Mesendoderm (in vitro differentiated cells): ENCODE measurements at regions not wholly inside any gene's neighbourhood (a gene's known extent, or its start where the extent isn't known, plus 50 kb on each side); places are given as distances from the start of the nearest gene placed in this dataset.
A peak's percentile ranks its signal among the peaks of the same experiment; 100 is the strongest.

Experiments
- DNase-seq: peaks from one replicate; pipeline ENCODE4 v3.0.0; 2013
- H2AK5ac ChIP-seq: 2 replicates; pipeline ENCODE4 v1.6.1; 2013; ENCODE audit warnings: low read length, inconsistent platforms
- H2BK120ac ChIP-seq: 2 replicates; pipeline ENCODE4 v1.6.1; 2013; ENCODE audit warnings: low read depth, mild to moderate bottlenecking, low read length, moderate library complexity, mixed read lengths
- H2BK15ac ChIP-seq: replicated peaks from 2 replicates; pipeline ENCODE4 v1.6.1; 2013; ENCODE audit warnings: low read depth, mild to moderate bottlenecking, moderate library complexity
- H2BK5ac ChIP-seq: 2 replicates; pipeline ENCODE4 v1.6.1; 2013; ENCODE audit warnings: low read length, inconsistent platforms
- H3K18ac ChIP-seq: 2 replicates; pipeline ENCODE4 v1.6.1; 2013; ENCODE audit warnings: mild to moderate bottlenecking, low read length, mixed read lengths
- H3K23ac ChIP-seq: one replicate; pipeline ENCODE4 v1.6.1; 2013; ENCODE audit warnings: low read length
- H3K27ac ChIP-seq: 2 replicates; pipeline ENCODE4 v1.5.1; 2013; ENCODE audit warnings: low read depth, mild to moderate bottlenecking, inconsistent platforms, low read length, moderate library complexity
- H3K27me3 ChIP-seq: 2 replicates; pipeline ENCODE4 v1.6.1; 2013; ENCODE audit warnings: low read length, control low read depth, mild to moderate bottlenecking, inconsistent platforms; ENCODE audit not compliant: insufficient read depth, poor library complexity
- H3K36me3 ChIP-seq: 2 replicates; pipeline ENCODE4 v1.6.1; 2013; ENCODE audit warnings: low read length, inconsistent platforms; ENCODE audit not compliant: control insufficient read depth, insufficient read depth
- H3K4ac ChIP-seq: one replicate; pipeline ENCODE4 v1.6.1; 2013; ENCODE audit warnings: low read depth, mild to moderate bottlenecking, low read length, moderate library complexity
- H3K4me1 ChIP-seq: 2 replicates; pipeline ENCODE4 v1.6.1; 2013; ENCODE audit warnings: low read depth, low read length, inconsistent platforms; ENCODE audit not compliant: control insufficient read depth
- H3K4me2 ChIP-seq: 2 replicates; pipeline ENCODE4 v1.6.1; 2013; ENCODE audit warnings: low read length
- H3K4me3 ChIP-seq: 2 replicates; pipeline ENCODE4 v1.5.1; 2013; ENCODE audit warnings: mild to moderate bottlenecking, low read length
- H3K56ac ChIP-seq: one replicate; pipeline ENCODE4 v1.6.1; 2013; ENCODE audit warnings: low read length
- H3K79me1 ChIP-seq: 2 replicates; pipeline ENCODE4 v1.6.1; 2013; ENCODE audit warnings: low read length, inconsistent platforms
- H3K79me2 ChIP-seq: 2 replicates; pipeline ENCODE4 v1.6.1; 2013; ENCODE audit warnings: mild to moderate bottlenecking, low read length; ENCODE audit not compliant: control insufficient read depth, insufficient read depth
- H3K9ac ChIP-seq: 2 replicates; pipeline ENCODE4 v1.6.1; 2013; ENCODE audit warnings: low read length, inconsistent platforms
- H4K5ac ChIP-seq: one replicate; pipeline ENCODE4 v1.6.1; 2013; ENCODE audit warnings: low read length
- H4K8ac ChIP-seq: one replicate; pipeline ENCODE4 v1.6.1; 2013; ENCODE audit warnings: low read depth, mild to moderate bottlenecking, control low read depth, low read length, moderate library complexity
- WGBS: extraction: QIAGEN DNeasy Blood & Tissue Kit; methylation state at CpG from one replicate; pipeline ENCODE4 v1.1.7; 2013; ENCODE audit warnings: low lambda C conversion rate, missing lambda C conversion rate; ENCODE audit not compliant: insufficient coverage; ENCODE audit errors: extremely low coverage; 5-methylcytosine and 5-hydroxymethylcytosine counted together

GRCh38 chr1:195768936-195769335, 839.3 kb downstream of the KCNT2 start:
- no peak overlapping the region for H2BK120ac ChIP-seq
- no peaks in the 10 kb centered on the region for H3K79me1 ChIP-seq
- no peak overlapping the region for H3K4ac ChIP-seq
- no peak overlapping the region for H3K56ac ChIP-seq
- no peak overlapping the region for H3K23ac ChIP-seq
- no peak for DNase-seq
- H2BK5ac ChIP-seq, result no peak overlapping the region
- H3K4me1 ChIP-seq, result no peaks in the 10 kb centered on the region
- H3K9ac ChIP-seq, result no peak overlapping the region
- H3K18ac ChIP-seq, result no peak overlapping the region
- no peak overlapping the region for H4K5ac ChIP-seq
- no peak overlapping the region for H4K8ac ChIP-seq
- H3K4me3 ChIP-seq, result no peak overlapping the region
- no peak overlapping the region for H2AK5ac ChIP-seq
- H3K27me3 ChIP-seq, result no peaks in the 10 kb centered on the region
- H3K27ac ChIP-seq, result no peak overlapping the region
- no peaks in the 10 kb centered on the region for H3K36me3 ChIP-seq
- no peak overlapping the region for H3K4me2 ChIP-seq
- H3K79me2 ChIP-seq, result no peaks in the 10 kb centered on the region
- H2BK15ac ChIP-seq, result no peak overlapping the region

GRCh38 chr1:195768377-195768776, 839.9 kb downstream of the KCNT2 start:
- no peaks in the 10 kb centered on the region for H3K79me2 ChIP-seq
- no peak overlapping the region for H3K4ac ChIP-seq
- H2AK5ac ChIP-seq, result no peak overlapping the region
- WGBS, result no CpG with 5 or more reads among the region's 2 CpGs
- no peak overlapping the region for H4K8ac ChIP-seq
- no peak overlapping the region for H3K4me3 ChIP-seq
- H3K56ac ChIP-seq, result no peak overlapping the region
- no peaks in the 10 kb centered on the region for H3K27me3 ChIP-seq
- no peak overlapping the region for H3K27ac ChIP-seq
- H3K79me1 ChIP-seq, result no peaks in the 10 kb centered on the region
- no peaks in the 10 kb centered on the region for H3K4me1 ChIP-seq
- H4K5ac ChIP-seq, result no peak overlapping the region
- DNase-seq, result no peak
- no peak overlapping the region for H3K18ac ChIP-seq
- no peak overlapping the region for H3K9ac ChIP-seq
- no peak overlapping the region for H3K4me2 ChIP-seq
- no peak overlapping the region for H2BK15ac ChIP-seq
- no peaks in the 10 kb centered on the region for H3K36me3 ChIP-seq
- no peak overlapping the region for H3K23ac ChIP-seq
- H2BK120ac ChIP-seq, result no peak overlapping the region
- no peak overlapping the region for H2BK5ac ChIP-seq

GRCh38 chr1:195766709-195767108, 841.5 kb downstream of the KCNT2 start:
- no peak overlapping the region for H2BK120ac ChIP-seq
- no peak overlapping the region for H2AK5ac ChIP-seq
- no peak for DNase-seq

GRCh38 chr1:195765099-195765498, 843.1 kb downstream of the KCNT2 start:
- Histone ChIP-seq H3K23ac (no peak overlapping the region), H3K4me3 (no peak overlapping the region), H4K8ac (no peak overlapping the region), H3K9ac (no peak overlapping the region), H3K36me3 (no peaks in the 10 kb centered on the region), H3K4me2 (no peak overlapping the region), H3K4me1 (no peaks in the 10 kb centered on the region), H2BK120ac (no peak overlapping the region), H3K56ac (no peak overlapping the region), H3K18ac (no peak overlapping the region), H4K5ac (no peak overlapping the region), H3K27ac (no peak overlapping the region), H3K4ac (no peak overlapping the region), H2AK5ac (no peak overlapping the region), H2BK15ac (no peak overlapping the region), H3K27me3 (no peaks in the 10 kb centered on the region), H3K79me2 (no peaks in the 10 kb centered on the region), H3K79me1 (no peaks in the 10 kb centered on the region), H2BK5ac (no peak overlapping the region)
- DNase-seq, result no peak
- WGBS, result no CpG with 5 or more reads among the region's 1 CpG

More at GRCh38 chr1:195766709-195767108, 841.5 kb downstream of the KCNT2 start:
- H3K4me1 ChIP-seq, result no peaks in the 10 kb centered on the region
- no peaks in the 10 kb centered on the region for H3K27me3 ChIP-seq
- H3K18ac ChIP-seq, result no peak overlapping the region
- H3K4me2 ChIP-seq, result no peak overlapping the region
- no peak overlapping the region for H4K8ac ChIP-seq
- no peak overlapping the region for H3K27ac ChIP-seq
- no peak overlapping the region for H3K4me3 ChIP-seq
- H3K36me3 ChIP-seq, result no peaks in the 10 kb centered on the region
- no peaks in the 10 kb centered on the region for H3K79me1 ChIP-seq
- no peak overlapping the region for H3K9ac ChIP-seq
- H3K4ac ChIP-seq, result no peak overlapping the region
- no peak overlapping the region for H3K56ac ChIP-seq
- H2BK5ac ChIP-seq, result no peak overlapping the region
- no peak overlapping the region for H4K5ac ChIP-seq
- no peaks in the 10 kb centered on the region for H3K79me2 ChIP-seq
- no peak overlapping the region for H3K23ac ChIP-seq
- H2BK15ac ChIP-seq, result no peak overlapping the region

GRCh38 chr1:195763907-195764374, 844.3 kb downstream of the KCNT2 start:
- Histone ChIP-seq H2BK5ac (no peak overlapping the region), H3K18ac (no peak overlapping the region), H3K23ac (no peak overlapping the region), H4K5ac (no peak overlapping the region), H3K4ac (no peak overlapping the region), H3K79me2 (no peaks in the 10 kb centered on the region), H2BK15ac (no peak overlapping the region), H3K4me2 (no peak overlapping the region), H3K56ac (no peak overlapping the region), H3K4me3 (no peak overlapping the region), H2BK120ac (no peak overlapping the region), H3K9ac (no peak overlapping the region), H3K36me3 (no peaks in the 10 kb centered on the region), H3K4me1 (no peaks in the 10 kb centered on the region), H3K27me3 (no peaks in the 10 kb centered on the region), H3K27ac (no peak overlapping the region), H2AK5ac (no peak overlapping the region), H3K79me1 (no peaks in the 10 kb centered on the region), H4K8ac (no peak overlapping the region)
- peak; percentile 26 for DNase-seq
- no CpG with 5 or more reads among the region's 4 CpGs for WGBS

GRCh38 chr1:195763146-195763906, 844.9 kb downstream of the KCNT2 start:
- Histone ChIP-seq H3K4me1 (no peaks in the 10 kb centered on the region), H2BK120ac (no peak overlapping the region), H3K4ac (no peak overlapping the region), H2BK15ac (no peak overlapping the region), H2AK5ac (no peak overlapping the region), H3K79me1 (no peaks in the 10 kb centered on the region), H3K36me3 (no peaks in the 10 kb centered on the region), H3K4me3 (no peak overlapping the region), H4K5ac (no peak overlapping the region), H3K27ac (no peak overlapping the region), H3K23ac (no peak overlapping the region), H2BK5ac (no peak overlapping the region), H3K56ac (no peak overlapping the region), H3K9ac (no peak overlapping the region), H3K79me2 (no peaks in the 10 kb centered on the region), H3K27me3 (no peaks in the 10 kb centered on the region), H4K8ac (no peak overlapping the region), H3K18ac (no peak overlapping the region), H3K4me2 (no peak overlapping the region)
- WGBS, result no CpG with 5 or more reads among the region's 22 CpGs
- no peak for DNase-seq
